DLD1 (cell line): ENCODE measurements at regions not wholly inside any gene's neighbourhood (a gene's known extent, or its start where the extent isn't known, plus 50 kb on each side); places are given as distances from the start of the nearest gene placed in this dataset.

Experiments used
- in situ Hi-C: cut with HindIII; loops from 2 replicates; pipeline ENCODE4 v1.10.0; 2017; ENCODE audit warnings: low sequenced_read_pairs

DNA sequence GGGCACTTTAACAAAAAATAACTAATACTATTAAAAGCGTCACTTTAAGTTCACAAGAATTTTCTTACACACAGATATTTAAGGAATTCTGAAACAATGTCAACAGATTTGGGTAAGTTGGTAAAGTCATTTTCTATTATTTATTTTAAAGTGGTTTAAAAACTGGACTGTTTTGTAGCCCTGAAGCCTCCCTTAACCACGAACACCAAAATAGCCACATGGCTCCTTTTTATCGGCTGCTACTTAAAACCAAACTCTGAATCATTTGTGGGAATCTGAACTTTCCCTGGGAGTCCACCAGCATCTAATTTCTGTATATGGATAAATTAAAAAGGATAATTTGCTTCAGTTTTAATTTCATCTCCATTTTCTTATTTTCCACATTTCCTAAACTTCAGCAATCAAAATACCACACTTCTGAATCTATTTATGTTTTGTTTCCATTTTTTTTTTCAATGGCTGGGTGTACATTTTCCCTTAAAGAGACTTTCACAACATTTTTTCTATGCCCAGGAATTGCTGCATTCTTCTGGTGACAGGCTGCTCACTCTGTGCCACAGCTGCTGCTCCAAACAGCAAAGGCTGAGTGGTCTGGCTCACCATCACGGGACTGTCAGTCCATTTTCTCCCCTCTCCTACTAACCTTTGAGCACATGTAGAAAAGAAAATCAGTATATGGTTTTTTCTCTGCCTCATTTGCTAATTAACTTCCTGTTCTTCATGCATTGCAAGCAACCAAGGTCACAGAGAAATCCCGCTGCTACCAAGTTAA, 255.5 kb upstream of the KCNJ16 start:
- in situ Hi-C loops: no loop called here

GRCh38 chr17:69820876-69821473, 254.1 kb upstream of the KCNJ16 start:
- in situ Hi-C loops: no loop called here

DNA sequence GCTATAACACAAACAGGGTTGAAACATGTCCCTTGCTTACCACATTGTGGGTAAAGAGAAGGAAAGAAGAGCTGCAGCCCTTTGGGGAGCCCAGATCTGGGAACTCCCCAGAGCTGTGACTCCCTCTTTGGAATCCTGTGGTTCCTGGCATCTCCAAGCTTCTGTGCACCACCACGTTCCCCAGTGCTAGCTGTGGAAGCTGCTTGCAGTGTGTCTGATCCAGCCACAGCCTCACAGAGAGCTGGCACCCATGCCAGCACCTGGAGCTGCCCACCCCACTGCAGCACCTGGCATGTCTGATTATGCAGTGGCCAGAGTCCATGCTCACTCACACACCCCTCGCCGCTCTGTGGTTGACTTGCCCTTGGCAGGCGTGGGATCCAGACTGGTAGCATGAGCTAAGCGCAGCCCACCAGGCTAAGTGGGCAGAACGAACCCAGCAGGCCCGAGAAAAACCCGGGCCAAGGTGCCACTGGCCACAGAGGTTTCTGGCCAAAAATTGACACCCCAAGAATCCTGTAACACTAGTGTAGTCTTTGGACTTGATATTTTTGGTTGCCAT, 252.6 kb upstream of the KCNJ16 start:
- in situ Hi-C loops: no loop called here

- in situ Hi-C loops: no loop called here
These were observed 246.9 kb upstream of the KCNJ16 start for GRCh38 chr17:69828087-69828486.

DNA sequence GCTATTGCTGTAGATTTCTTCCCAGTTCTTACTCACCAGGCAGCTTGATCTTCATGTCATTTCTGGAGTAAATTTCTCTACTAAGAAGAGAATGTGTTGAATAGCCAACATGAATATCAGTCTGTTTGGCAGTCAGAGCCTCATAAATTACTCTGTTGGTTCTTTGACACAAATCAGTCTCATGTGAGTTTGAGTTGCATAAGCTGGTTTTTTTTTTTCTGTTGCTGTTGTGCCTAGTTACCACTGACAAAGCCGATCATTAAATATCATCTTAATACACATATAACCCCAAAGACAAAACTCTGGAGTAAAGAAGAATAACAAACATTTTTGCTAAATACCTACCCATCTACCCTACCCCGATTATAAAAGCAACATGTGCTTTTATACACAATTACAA, 240.5 kb upstream of the KCNJ16 start:
- in situ Hi-C loops: no loop called here

DNA sequence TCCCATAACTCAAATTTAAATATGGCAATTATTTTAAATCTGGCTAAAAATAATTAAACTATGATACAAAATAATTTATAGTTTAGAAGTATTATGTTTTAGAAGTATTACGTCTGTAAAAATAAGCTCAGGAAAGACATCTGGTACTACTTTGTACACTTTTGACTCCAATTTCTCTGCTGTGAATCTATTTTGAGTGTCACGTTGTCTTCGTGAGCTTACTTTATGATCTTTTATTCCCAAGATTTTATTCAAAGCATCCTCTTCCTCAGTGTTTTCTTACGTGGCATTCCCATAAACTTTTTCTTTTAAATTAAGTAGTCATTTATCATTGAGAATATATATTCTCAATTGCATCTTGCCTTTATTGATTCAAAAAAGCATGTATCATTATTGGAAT, 223.3 kb upstream of the KCNJ16 start:
- in situ Hi-C loops: no loop called here

- in situ Hi-C loops: no loop called here
These were observed 221.3 kb upstream of the KCNJ16 start for GRCh38 chr17:69853541-69854224.

DNA sequence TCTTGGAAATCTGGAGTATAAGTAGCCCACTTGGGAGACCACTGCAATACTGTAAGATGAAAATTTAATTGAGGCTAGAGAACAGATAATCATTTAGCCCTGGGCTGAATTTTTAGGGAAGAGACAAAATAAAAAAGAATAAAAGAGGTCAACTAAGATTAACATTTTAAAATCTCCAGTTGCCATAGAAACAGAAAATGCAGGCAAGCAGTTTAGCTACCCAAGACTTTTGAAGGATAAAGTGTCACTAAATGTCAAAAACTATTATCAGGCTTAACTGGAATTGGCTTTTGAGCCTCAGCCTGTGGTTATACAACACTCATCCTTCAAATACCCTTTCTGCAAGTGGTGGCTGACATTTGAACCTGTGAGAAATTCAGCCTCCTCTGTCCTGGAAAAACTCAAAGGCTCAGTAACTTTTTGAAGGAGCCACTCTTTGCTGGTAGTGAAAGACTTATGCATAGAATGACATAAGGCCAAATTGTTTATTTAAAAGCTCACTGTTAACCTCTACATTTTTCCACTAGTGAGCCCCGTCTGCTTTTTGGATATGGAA, 220.7 kb upstream of the KCNJ16 start:
- in situ Hi-C loops: no loop called here

GRCh38 chr17:69856946-69857345, 218.1 kb upstream of the KCNJ16 start:
- in situ Hi-C loops: no loop called here

DNA sequence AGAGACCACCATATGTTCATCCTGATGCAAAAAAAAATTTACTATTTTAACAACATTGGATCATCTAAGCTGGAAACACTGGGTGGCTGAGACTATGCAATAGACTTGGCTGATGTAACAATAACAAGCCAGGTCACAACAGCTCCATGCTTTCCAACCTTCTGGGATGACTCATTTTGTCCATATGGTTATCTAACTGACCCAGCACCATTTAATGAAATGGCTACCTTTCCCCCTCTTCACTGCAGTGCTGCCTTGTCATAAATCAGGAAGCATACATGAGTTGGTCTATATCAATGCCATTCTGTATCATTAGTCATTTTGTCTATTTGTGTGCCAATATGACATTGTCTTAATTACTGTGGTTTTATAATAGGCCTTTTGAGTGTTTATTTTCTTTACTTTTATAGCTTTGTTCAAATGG, 217.6 kb upstream of the KCNJ16 start:
- in situ Hi-C loops: no loop called here

DNA sequence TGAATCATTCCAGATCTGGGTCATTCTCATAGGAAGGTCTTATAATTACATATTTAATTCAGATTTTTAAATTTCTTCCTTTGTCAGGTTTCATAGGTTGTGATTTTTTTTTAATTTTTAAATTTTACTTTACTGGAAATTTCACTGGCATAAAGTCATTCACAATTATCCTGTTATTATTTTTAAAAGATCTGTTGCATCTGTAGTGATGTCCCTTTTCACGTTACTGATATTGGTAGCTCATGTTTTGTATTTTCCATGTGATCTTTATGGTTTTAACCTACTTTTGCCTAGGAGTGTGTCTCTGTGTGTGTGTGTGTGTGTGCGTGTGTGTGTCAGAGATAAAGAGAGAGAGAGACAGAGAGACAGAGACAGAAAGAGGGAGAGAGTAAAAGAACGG, 216.6 kb upstream of the KCNJ16 start:
- in situ Hi-C loops: no loop called here

GRCh38 chr17:69860142-69860680, 214.8 kb upstream of the KCNJ16 start:
- in situ Hi-C loops: no loop called here

- in situ Hi-C loops: no loop called here
These were observed 210.6 kb upstream of the KCNJ16 start for GRCh38 chr17:69864462-69864861.

- in situ Hi-C loops: no loop called here
These were observed 205.4 kb upstream of the KCNJ16 start for GRCh38 chr17:69869667-69870066.

GRCh38 chr17:69870091-69870530, 204.9 kb upstream of the KCNJ16 start:
- in situ Hi-C loops: no loop called here

DNA sequence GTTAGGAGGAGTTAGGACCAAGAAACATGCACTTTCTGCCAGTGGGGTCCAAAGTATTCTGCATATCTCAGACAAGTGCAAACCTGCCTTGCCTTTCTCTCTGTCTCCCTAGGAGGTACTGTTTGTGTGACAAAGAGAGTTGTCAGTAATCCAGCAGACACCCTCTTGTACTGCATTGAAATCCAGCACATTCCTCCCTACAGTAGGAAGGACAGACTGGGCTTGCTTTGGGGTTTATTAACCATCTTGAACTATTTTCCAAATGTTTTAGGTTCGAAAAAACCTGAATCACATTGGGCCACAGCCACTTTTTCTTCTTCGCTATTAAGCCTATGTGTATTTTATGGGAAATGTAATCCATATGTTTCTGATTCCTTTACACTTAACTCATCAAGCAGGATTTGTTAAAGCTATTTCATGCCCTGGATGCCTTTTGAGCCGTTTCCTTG, 204.2 kb upstream of the KCNJ16 start:
- in situ Hi-C loops: no loop called here

- in situ Hi-C loops: no loop called here
These were observed 203.7 kb upstream of the KCNJ16 start for GRCh38 chr17:69871318-69871717.

GRCh38 chr17:69872675-69873262, 202.3 kb upstream of the KCNJ16 start:
- in situ Hi-C loops: no loop called here

DNA sequence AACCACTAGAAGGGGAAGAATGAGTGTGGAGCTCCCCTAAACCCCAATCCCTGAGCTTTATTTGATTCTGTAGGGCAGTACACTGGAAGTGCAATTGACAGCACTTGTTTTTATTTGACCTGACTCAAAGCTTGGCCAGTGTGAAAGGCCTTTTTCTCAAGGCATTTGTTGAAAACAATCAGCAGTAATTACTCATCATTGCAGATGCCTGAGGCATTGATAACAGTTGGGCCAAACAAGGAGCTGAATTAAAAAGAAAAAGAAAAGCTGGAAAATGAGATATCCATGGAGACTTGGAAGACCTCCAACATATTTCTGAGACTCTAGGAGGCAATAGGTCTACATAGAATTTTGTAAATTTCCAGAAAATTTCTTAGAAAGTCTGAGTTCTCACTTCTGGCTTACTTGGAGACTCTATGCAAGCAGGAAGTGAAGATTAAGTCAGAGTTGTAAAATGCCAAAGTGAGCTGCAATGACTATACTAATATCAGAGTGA, 200.8 kb upstream of the KCNJ16 start:
- in situ Hi-C loops: no loop called here

GRCh38 chr17:69876757-69877156, 198.3 kb upstream of the KCNJ16 start:
- in situ Hi-C loops: no loop called here
